K562 (cell line): ENCODE measurements at regions not wholly inside any gene's neighbourhood (a gene's known extent, or its start where the extent isn't known, plus 50 kb on each side); places are given as distances from the start of the nearest gene placed in this dataset.

Experiments used
- ATAC-seq: fragments of 200-7000 bp; cut with Tn5 transposase; 3 replicates; pipeline ENCODE4 v1.9.1; 2020; ENCODE audit warnings: moderate library complexity
- BruUV-seq: library from RNA; stranded (reverse); fragments of 400-500 nt; replicated peaks from 2 replicates; lab custom pipeline; 2021; lab: Mats Ljungman, UMichigan
- CTCF ChIA-PET: fragments of 300-600 bp; formaldehyde crosslinking; extraction: SDS; loops from one replicate; lab custom pipeline; 2021; ENCODE audit warnings: low intra/inter-chr PET ratio; lab: Yijun Ruan, JAX
- POLR2A ChIA-PET: fragments of 300-600, 350-650 bp; sonication (Branson Sonifier 250); formaldehyde crosslinking; extraction: SDS; loops from one replicate; lab custom pipeline; 2021; ENCODE audit warnings: antibody characterized with exemption, inconsistent platforms; lab: Yijun Ruan, JAX
- DNase-seq, 4 experiments: peaks; one replicate each; pipeline versions ENCODE4 v3.0.0 to v3.0.0-alpha.2; 2011 to 2018; ENCODE audit warnings: low spot score in 3 of 4, mixed read lengths in 3 of 4; ENCODE audit errors: extremely low read depth in 1 of 4
- FAIRE-seq: peaks from 2 replicates; lab custom pipeline; 2011; peaks lifted over from hg19 to GRCh38; lab: Jason Lieb, UNC
- H2AFZ ChIP-seq: 2 replicates; pipeline ENCODE4 v1.6.0; 2011; ENCODE audit warnings: low read depth, low read length, control low read depth, inconsistent platforms
- H3K27ac ChIP-seq: fragments of 200-600 bp; 3 replicates; pipeline ENCODE4 v1.8.0; 2011; ENCODE audit warnings: low read depth, mild to moderate bottlenecking, control low read depth, inconsistent platforms, low read length, moderate library complexity, mixed read lengths; ENCODE audit errors: extremely low read depth
- H3K27me3 ChIP-seq, 2 experiments: fragments of 300-600 bp in 1 of 2; 2 replicates in 1 of 2; 3 replicates in 1 of 2; pipeline versions ENCODE4 v1.6.0 to v1.8.0; 2011; ENCODE audit warnings: inconsistent platforms in 2 of 2, low read length in 2 of 2, mild to moderate bottlenecking in 1 of 2, mixed read lengths in 1 of 2, moderate library complexity in 1 of 2; ENCODE audit not compliant: control insufficient read depth in 2 of 2, insufficient read depth in 2 of 2
- H3K36me3 ChIP-seq: fragments of 300-600 bp; 3 replicates; pipeline ENCODE4 v1.8.0; 2011; ENCODE audit warnings: mild to moderate bottlenecking, low read length, inconsistent platforms; ENCODE audit not compliant: control insufficient read depth, insufficient read depth
- H3K4me1 ChIP-seq, 2 experiments: fragments of 200-600 bp in 1 of 2; replicated peaks in 1 of 2; 2 replicates in 1 of 2; 3 replicates in 1 of 2; pipeline versions ENCODE4 v1.5.1 to v1.8.0; 2011; ENCODE audit warnings: inconsistent platforms in 2 of 2, low read length in 2 of 2, mild to moderate bottlenecking in 1 of 2, mixed read lengths in 1 of 2, moderate library complexity in 1 of 2; ENCODE audit not compliant: control insufficient read depth in 2 of 2, insufficient read depth in 2 of 2
- H3K4me2 ChIP-seq: 2 replicates; pipeline ENCODE4 v1.6.1; 2011; ENCODE audit warnings: low read length, control low read depth, inconsistent platforms, mixed read lengths; ENCODE audit not compliant: insufficient read depth
- H3K4me3 ChIP-seq: fragments of 200-600 bp; sonication (generic), shearing (Covaris generic); 2 replicates; pipeline ENCODE4 v1.5.1; 2016; ENCODE audit warnings: control low read depth, inconsistent platforms
- H3K79me2 ChIP-seq: fragments of 200-600 bp; 3 replicates; pipeline ENCODE4 v1.8.0; 2011; ENCODE audit warnings: low read length, inconsistent platforms; ENCODE audit not compliant: control insufficient read depth, insufficient read depth
- H3K9ac ChIP-seq, 2 experiments: 2 replicates each; pipeline versions ENCODE4 v1.6.0 to v1.6.1; 2011; ENCODE audit warnings: low read depth in 2 of 2, low read length in 2 of 2, control low read depth in 1 of 2, inconsistent platforms in 1 of 2, mild to moderate bottlenecking in 1 of 2, mixed read lengths in 1 of 2; ENCODE audit not compliant: insufficient read depth in 1 of 2
- H3K9me1 ChIP-seq: one replicate; pipeline ENCODE4 v1.6.0; 2011; ENCODE audit warnings: inconsistent platforms, mild to moderate bottlenecking, low read length, moderate library complexity; ENCODE audit not compliant: control insufficient read depth, insufficient read depth
- H3K9me3 ChIP-seq: replicated peaks from 2 replicates; pipeline ENCODE4 v1.5.1; 2011; ENCODE audit warnings: low read depth, low read length, inconsistent platforms; ENCODE audit not compliant: control insufficient read depth, insufficient read depth
- H4K20me1 ChIP-seq: replicated peaks from 2 replicates; pipeline ENCODE4 v1.6.1; 2011; ENCODE audit warnings: low read length, inconsistent platforms, mixed read lengths; ENCODE audit not compliant: control insufficient read depth, insufficient read depth
- CHD1 ChIP-seq: fragments of 200-600 bp; sonication (generic); IDR thresholded peaks from one replicate; pipeline ENCODE4 v1.6.1; 2012; ENCODE audit warnings: mild to moderate bottlenecking, moderate library complexity, low read length, inconsistent platforms
- CHD4 ChIP-seq: fragments of 200-600 bp; sonication (generic); IDR thresholded peaks from 3 replicates; pipeline ENCODE4 v1.6.1; 2012; ENCODE audit warnings: low read depth, mild to moderate bottlenecking, mixed read lengths, low read length, inconsistent platforms; ENCODE audit not compliant: insufficient read depth, insufficient replicate concordance, poor library complexity, severe bottlenecking
- CREB3 ChIP-seq: fragments of 450-650 bp; conservative IDR thresholded peaks from 2 replicates; pipeline ENCODE4 v1.6.1; 2016; ENCODE audit warnings: missing genetic modification characterization, low read depth, mild to moderate bottlenecking, missing compliant biosample characterization, moderate library complexity
- DMBX1 ChIP-seq: fragments of 250-450 bp; sonication (Bioruptor Pico); IDR thresholded peaks from 2 replicates; pipeline ENCODE4 v1.8.0; 2022; ENCODE audit warnings: inconsistent platforms, mild to moderate bottlenecking, moderate library complexity, borderline replicate concordance
- ETV6 ChIP-seq, 3 experiments: fragments of 150-350 bp in 1 of 3; sonication (generic) in 1 of 3; formaldehyde crosslinking in 1 of 3; IDR thresholded peaks; 2 replicates each; pipeline versions ENCODE4 v1.6.1 to v1.8.0; 2014 to 2022; ENCODE audit warnings: borderline replicate concordance in 2 of 3, low read depth in 2 of 3, antibody characterized with exemption in 1 of 3, low read length in 1 of 3, mild to moderate bottlenecking in 1 of 3, missing genetic modification reagents in 1 of 3
- ILK ChIP-seq: fragments of 450-650 bp; IDR thresholded peaks from 2 replicates; pipeline ENCODE4 v1.6.1; 2016; ENCODE audit warnings: missing genetic modification characterization, low read depth, mild to moderate bottlenecking, missing compliant biosample characterization, moderate library complexity, borderline replicate concordance
- MED1 ChIP-seq: sonication (generic); formaldehyde crosslinking; IDR thresholded peaks from 2 replicates; pipeline ENCODE4 v1.8.1; 2023; ENCODE audit warnings: missing genetic modification reagents, borderline replicate concordance
- POLR2A ChIP-seq: fragments of 450-650 bp; conservative IDR thresholded peaks from 2 replicates; pipeline ENCODE4 v1.6.1; 2016
- STAG1 ChIP-seq: sonication (generic); formaldehyde crosslinking; IDR thresholded peaks from 2 replicates; pipeline ENCODE4 v1.5.0; 2020; ENCODE audit warnings: missing genetic modification reagents, borderline replicate concordance
- THAP7 ChIP-seq: fragments of 250-450 bp; sonication (Bioruptor Pico); IDR thresholded peaks from 2 replicates; pipeline ENCODE4 v1.5.0; 2021
- in situ Hi-C: fragments of 300-500 bp; cut with MboI; formaldehyde crosslinking; loops from 4 replicates; pipeline ENCODE4 v1.15.0; 2018; ENCODE audit warnings: inconsistent platforms, mixed read lengths
- intact Hi-C: fragments of 100-400 bp; cut with micrococcal nuclease; formaldehyde crosslinking; loops from 2 replicates; pipeline ENCODE4 v1.14.2; 2022
- TF ChIP-seq, protein P1 (sequence below): fragments of 150-350 bp; IDR thresholded peaks from 2 replicates; pipeline ENCODE4 v1.6.1; 2014; ENCODE audit warnings: low read depth, mild to moderate bottlenecking, low read length, borderline replicate concordance
- TF ChIP-seq, protein P2 (sequence below): sonication (generic); formaldehyde crosslinking; IDR thresholded peaks from 2 replicates; pipeline ENCODE4 v1.8.1; 2023; ENCODE audit warnings: missing genetic modification reagents, mild to moderate bottlenecking, borderline replicate concordance

DNA sequence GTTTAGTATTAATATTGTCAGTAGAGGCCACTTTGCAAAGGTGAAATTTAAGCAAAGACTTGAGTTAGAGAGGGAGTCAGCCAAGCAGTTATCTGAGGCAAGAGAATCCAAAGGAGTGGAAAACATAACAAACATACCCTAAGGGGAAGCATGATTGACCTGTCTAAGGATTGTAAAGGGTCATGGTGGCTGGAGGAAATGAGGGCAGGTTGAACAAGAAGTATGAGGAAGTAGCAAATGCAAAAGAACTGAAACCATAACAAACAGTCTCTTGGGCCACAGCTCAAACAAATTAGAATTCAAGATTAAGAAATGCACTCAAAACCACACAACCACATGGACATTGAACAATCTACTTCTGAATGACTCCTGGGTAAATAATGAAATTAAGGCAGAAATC, 103.2 kb downstream of the FBXO5 start:
- Histone ChIP-seq H3K9me1 (no peaks in the 10 kb centered on the region), H4K20me1 (no peaks in the 10 kb centered on the region), H2AFZ (no peak overlapping the region), H3K4me3 (no peak overlapping the region), H3K36me3 (no peaks in the 10 kb centered on the region), H3K27ac (no peak overlapping the region), H3K79me2 (peaks cover 9% of the 10 kb centered on the region), H3K9ac (no peak overlapping the region), H3K9me3 (no peaks in the 10 kb centered on the region), H3K4me2 (no peak overlapping the region), H3K27me3 (peaks cover 0 to 7% of the 10 kb centered on the region in 2 experiments; a peak in 1 of 5 replicates), H3K4me1 (peaks cover 0 to 4% of the 10 kb centered on the region in 2 experiments; a peak in 2 of 5 replicates)
- BruUV-seq: no TSS peak
- intact Hi-C loops: no loop called here
- ChIA-PET POLR2A (interaction anchor here (0.9 kb wide), 1 partner anchor 13 kb away, joined by 3 read pairs; no protein-coding TSS in a partner anchor), CTCF (no interaction called here)
- DNase-seq: no peak
- no peak for FAIRE-seq
- in situ Hi-C loops: no loop called here
- ATAC-seq: no peak
- TF ChIP-seq, protein P1, sequence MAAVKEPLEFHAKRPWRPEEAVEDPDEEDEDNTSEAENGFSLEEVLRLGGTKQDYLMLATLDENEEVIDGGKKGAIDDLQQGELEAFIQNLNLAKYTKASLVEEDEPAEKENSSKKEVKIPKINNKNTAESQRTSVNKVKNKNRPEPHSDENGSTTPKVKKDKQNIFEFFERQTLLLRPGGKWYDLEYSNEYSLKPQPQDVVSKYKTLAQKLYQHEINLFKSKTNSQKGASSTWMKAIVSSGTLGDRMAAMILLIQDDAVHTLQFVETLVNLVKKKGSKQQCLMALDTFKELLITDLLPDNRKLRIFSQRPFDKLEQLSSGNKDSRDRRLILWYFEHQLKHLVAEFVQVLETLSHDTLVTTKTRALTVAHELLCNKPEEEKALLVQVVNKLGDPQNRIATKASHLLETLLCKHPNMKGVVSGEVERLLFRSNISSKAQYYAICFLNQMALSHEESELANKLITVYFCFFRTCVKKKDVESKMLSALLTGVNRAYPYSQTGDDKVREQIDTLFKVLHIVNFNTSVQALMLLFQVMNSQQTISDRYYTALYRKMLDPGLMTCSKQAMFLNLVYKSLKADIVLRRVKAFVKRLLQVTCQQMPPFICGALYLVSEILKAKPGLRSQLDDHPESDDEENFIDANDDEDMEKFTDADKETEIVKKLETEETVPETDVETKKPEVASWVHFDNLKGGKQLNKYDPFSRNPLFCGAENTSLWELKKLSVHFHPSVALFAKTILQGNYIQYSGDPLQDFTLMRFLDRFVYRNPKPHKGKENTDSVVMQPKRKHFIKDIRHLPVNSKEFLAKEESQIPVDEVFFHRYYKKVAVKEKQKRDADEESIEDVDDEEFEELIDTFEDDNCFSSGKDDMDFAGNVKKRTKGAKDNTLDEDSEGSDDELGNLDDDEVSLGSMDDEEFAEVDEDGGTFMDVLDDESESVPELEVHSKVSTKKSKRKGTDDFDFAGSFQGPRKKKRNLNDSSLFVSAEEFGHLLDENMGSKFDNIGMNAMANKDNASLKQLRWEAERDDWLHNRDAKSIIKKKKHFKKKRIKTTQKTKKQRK: no peak
- TF ChIP-seq STAG1 (CRISPR knock-in tag): no peak
- no peak for TF ChIP-seq CHD1
- TF ChIP-seq, protein P2, sequence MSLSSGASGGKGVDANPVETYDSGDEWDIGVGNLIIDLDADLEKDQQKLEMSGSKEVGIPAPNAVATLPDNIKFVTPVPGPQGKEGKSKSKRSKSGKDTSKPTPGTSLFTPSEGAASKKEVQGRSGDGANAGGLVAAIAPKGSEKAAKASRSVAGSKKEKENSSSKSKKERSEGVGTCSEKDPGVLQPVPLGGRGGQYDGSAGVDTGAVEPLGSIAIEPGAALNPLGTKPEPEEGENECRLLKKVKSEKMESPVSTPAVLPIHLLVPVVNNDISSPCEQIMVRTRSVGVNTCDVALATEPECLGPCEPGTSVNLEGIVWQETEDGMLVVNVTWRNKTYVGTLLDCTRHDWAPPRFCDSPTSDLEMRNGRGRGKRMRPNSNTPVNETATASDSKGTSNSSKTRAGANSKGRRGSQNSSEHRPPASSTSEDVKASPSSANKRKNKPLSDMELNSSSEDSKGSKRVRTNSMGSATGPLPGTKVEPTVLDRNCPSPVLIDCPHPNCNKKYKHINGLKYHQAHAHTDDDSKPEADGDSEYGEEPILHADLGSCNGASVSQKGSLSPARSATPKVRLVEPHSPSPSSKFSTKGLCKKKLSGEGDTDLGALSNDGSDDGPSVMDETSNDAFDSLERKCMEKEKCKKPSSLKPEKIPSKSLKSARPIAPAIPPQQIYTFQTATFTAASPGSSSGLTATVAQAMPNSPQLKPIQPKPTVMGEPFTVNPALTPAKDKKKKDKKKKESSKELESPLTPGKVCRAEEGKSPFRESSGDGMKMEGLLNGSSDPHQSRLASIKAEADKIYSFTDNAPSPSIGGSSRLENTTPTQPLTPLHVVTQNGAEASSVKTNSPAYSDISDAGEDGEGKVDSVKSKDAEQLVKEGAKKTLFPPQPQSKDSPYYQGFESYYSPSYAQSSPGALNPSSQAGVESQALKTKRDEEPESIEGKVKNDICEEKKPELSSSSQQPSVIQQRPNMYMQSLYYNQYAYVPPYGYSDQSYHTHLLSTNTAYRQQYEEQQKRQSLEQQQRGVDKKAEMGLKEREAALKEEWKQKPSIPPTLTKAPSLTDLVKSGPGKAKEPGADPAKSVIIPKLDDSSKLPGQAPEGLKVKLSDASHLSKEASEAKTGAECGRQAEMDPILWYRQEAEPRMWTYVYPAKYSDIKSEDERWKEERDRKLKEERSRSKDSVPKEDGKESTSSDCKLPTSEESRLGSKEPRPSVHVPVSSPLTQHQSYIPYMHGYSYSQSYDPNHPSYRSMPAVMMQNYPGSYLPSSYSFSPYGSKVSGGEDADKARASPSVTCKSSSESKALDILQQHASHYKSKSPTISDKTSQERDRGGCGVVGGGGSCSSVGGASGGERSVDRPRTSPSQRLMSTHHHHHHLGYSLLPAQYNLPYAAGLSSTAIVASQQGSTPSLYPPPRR (CRISPR knock-in tag): no peak
- no peak for TF ChIP-seq POLR2A
- no peak for TF ChIP-seq ILK (tag)
- TF ChIP-seq DMBX1 (CRISPR knock-in tag): no peak
- no peak for TF ChIP-seq CREB3
- no peak for TF ChIP-seq MED1 (CRISPR knock-in tag)
- no peak for TF ChIP-seq CHD4
- no peak for TF ChIP-seq ETV6 (IDR thresholded peaks at IDR 0.05; ENCODE audit: borderline replicate concordance in 1 of 2, low read depth in 2 of 2, low read length in 1 of 2)
- TF ChIP-seq ETV6 (CRISPR knock-in tag; IDR thresholded peaks at IDR 0.05; ENCODE audit: borderline replicate concordance): no peak
- TF ChIP-seq THAP7 (CRISPR knock-in tag): no peak
